ENCODE measurements at regions not wholly inside any gene's neighbourhood (a gene's known extent, or its start where the extent isn't known, plus 50 kb on each side); places are given as distances from the start of the nearest gene placed in this dataset.

DNA sequence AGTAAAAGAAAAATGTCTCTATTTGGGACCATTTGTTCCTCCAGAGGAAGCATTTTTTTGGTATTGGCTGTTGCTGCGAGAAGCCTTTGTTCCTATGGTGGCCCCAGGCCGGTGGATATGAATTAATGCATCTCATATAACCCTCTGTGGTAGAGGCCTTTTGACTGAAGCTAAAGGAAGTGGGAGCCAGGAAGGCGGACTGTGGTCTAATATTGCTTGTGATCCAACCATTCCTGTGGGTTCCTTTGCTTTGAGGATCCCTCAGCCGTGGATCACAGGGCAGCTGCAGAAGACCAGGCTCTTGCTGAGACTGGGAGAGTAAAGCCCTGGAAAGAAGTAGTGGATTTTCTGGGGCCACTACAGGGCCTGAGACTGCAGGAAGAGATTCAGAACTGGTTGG lies 68.3 kb upstream of the NAV2 start:
- POLR2A ChIA-PET: no interaction called here
- 85% methylated on average over 4 of the region's 4 CpGs for WGBS (ENCODE audit: insufficient coverage)
- Histone ChIP-seq H3K4me3 (ENCODE audit: control extremely low read depth in 1 of 5, extremely low read depth in 1 of 5, insufficient read depth in 1 of 5, low read depth in 2 of 5, low read length in 4 of 5) (no peak overlapping the region), H3K4me1 (ENCODE audit: control insufficient read depth in 2 of 2, insufficient read depth in 2 of 2, low read length in 2 of 2) (no peaks in the 10 kb centered on the region), H3K27me3 (replicated peaks in 1 of 4; ENCODE audit: control extremely low read depth in 1 of 4, control insufficient read depth in 3 of 4, insufficient read depth in 4 of 4, low read length in 3 of 4) (peaks cover 0 to 5% (median 2%) of the 10 kb centered on the region in 4 experiments), H2AFZ (ENCODE audit: insufficient read depth, low read depth, low read length, poor library complexity, severe bottlenecking) (no peak overlapping the region), H3K27ac (ENCODE audit: low read length in 2 of 2) (no peak overlapping the region), H3K9ac (ENCODE audit: low read length) (no peak overlapping the region), H3K36me3 (replicated peaks in 1 of 2; ENCODE audit: control extremely low read depth in 1 of 2, control insufficient read depth in 1 of 2, extremely low read depth in 1 of 2, insufficient read depth in 2 of 2, low read length in 1 of 2) (no peaks in the 10 kb centered on the region), H4K20me1 (ENCODE audit: control insufficient read depth, insufficient read depth, low read length, poor library complexity, severe bottlenecking) (no peaks in the 10 kb centered on the region), H3K9me3 (ENCODE audit: control extremely low read depth in 1 of 3, control insufficient read depth in 2 of 3, insufficient read depth in 1 of 3, low read length in 2 of 3) (no peaks in the 10 kb centered on the region), H3K4me2 (replicated peaks; ENCODE audit: low read depth, low read length, poor library complexity, severe bottlenecking) (no peak overlapping the region), H3K79me2 (ENCODE audit: control insufficient read depth, insufficient read depth, low read length) (no peaks in the 10 kb centered on the region)
- ATAC-seq (ENCODE audit: low read depth) (no peak), DNase-seq (no peak)
- CTCF ChIA-PET: no interaction called here
- no peak for TF ChIP-seq EZH2 (IDR thresholded peaks at IDR 0.05; ENCODE audit: borderline replicate concordance, insufficient read depth, low read depth, low read length, poor library complexity, severe bottlenecking)
- TF ChIP-seq, protein P1, sequence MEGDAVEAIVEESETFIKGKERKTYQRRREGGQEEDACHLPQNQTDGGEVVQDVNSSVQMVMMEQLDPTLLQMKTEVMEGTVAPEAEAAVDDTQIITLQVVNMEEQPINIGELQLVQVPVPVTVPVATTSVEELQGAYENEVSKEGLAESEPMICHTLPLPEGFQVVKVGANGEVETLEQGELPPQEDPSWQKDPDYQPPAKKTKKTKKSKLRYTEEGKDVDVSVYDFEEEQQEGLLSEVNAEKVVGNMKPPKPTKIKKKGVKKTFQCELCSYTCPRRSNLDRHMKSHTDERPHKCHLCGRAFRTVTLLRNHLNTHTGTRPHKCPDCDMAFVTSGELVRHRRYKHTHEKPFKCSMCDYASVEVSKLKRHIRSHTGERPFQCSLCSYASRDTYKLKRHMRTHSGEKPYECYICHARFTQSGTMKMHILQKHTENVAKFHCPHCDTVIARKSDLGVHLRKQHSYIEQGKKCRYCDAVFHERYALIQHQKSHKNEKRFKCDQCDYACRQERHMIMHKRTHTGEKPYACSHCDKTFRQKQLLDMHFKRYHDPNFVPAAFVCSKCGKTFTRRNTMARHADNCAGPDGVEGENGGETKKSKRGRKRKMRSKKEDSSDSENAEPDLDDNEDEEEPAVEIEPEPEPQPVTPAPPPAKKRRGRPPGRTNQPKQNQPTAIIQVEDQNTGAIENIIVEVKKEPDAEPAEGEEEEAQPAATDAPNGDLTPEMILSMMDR (IDR thresholded peaks at IDR 0.05): no peak
- no peaks in the 10 kb centered on the region for H3K9me3 Mint-ChIP-seq (ENCODE audit: insufficient read depth)
- no peak overlapping the region for H3K27ac Mint-ChIP-seq
- no peaks in the 10 kb centered on the region for H3K4me1 Mint-ChIP-seq
- H3K4me3 Mint-ChIP-seq: no peak overlapping the region
- H3K27me3 Mint-ChIP-seq: peaks cover 9% of the 10 kb centered on the region
- intact Hi-C loops (cut with micrococcal nuclease): no loop called here

DNA sequence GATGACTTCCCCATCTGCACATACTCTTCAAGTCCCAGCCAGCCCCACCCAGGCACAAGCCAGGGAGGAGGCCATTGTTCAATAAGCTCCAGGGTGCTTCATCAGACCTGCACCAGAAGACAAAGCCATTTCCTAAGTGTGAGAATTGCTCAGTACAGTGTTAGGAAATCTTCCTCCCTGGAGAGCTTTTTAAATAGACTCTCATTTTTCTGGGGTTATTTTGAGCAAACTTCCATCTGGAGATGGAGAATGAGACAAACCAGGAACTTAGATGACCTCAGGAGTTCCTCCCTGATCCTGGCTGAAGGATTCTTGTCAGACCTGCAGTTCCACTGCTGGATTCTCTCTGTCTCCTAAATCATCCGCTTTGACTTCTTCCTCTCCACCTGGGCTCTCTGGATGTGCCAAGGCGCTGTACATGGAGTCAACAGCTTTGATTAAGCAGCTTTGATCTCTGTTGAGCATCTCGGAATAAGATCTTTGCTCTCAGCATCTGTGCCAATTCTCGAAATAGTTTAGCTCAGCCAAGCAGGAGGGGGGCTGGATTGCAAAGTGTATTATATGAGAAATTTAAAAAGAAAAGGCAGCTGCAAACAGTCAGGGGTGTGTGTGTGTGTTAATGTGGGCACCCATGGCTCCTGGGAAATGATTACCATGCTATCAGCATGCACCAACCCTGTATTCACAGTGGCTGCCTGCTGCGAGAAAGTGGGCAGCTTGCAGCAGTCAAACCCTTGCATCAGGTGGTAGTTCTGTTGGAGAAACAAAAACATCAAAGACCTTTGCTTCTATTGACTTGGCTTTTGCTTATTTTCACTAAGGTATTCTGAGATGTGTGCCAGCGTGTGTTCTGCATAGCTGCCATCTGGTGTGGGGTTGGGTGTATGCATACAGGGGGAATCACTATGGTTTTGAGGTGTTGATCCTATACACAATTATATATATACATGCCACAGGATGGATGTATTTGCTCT lies 70.2 kb upstream of the NAV2 start:
- H3K9me3 ChIP-seq (ENCODE audit: control extremely low read depth in 1 of 3, control insufficient read depth in 2 of 3, insufficient read depth in 1 of 3, low read length in 2 of 3): no peaks in the 10 kb centered on the region
- H3K79me2 ChIP-seq (ENCODE audit: control insufficient read depth, insufficient read depth, low read length): no peaks in the 10 kb centered on the region
- H3K9me3 Mint-ChIP-seq (ENCODE audit: insufficient read depth): no peaks in the 10 kb centered on the region
- ATAC-seq (ENCODE audit: low read depth) (no peak), DNase-seq (no peak)
- no peak overlapping the region for H2AFZ ChIP-seq (ENCODE audit: insufficient read depth, low read depth, low read length, poor library complexity, severe bottlenecking)
- peaks cover 9% of the 10 kb centered on the region for H3K27me3 Mint-ChIP-seq
- H3K27ac ChIP-seq (ENCODE audit: low read length in 2 of 2): no peak overlapping the region
- H3K27me3 ChIP-seq (replicated peaks in 1 of 4; ENCODE audit: control extremely low read depth in 1 of 4, control insufficient read depth in 3 of 4, insufficient read depth in 4 of 4, low read length in 3 of 4): peaks cover 0 to 5% (median 2%) of the 10 kb centered on the region in 4 experiments
- ChIA-PET POLR2A (no interaction called here), CTCF (no interaction called here)
- 100% methylated on average over 4 of the region's 6 CpGs for WGBS (ENCODE audit: insufficient coverage)
- H3K4me2 ChIP-seq (replicated peaks; ENCODE audit: low read depth, low read length, poor library complexity, severe bottlenecking): no peak overlapping the region
- no peak overlapping the region for H3K9ac ChIP-seq (ENCODE audit: low read length)
- no peak overlapping the region for H3K27ac Mint-ChIP-seq
- H3K4me3 ChIP-seq (ENCODE audit: control extremely low read depth in 1 of 5, extremely low read depth in 1 of 5, insufficient read depth in 1 of 5, low read depth in 2 of 5, low read length in 4 of 5): no peak overlapping the region
- H3K36me3 ChIP-seq (replicated peaks in 1 of 2; ENCODE audit: control extremely low read depth in 1 of 2, control insufficient read depth in 1 of 2, extremely low read depth in 1 of 2, insufficient read depth in 2 of 2, low read length in 1 of 2): no peaks in the 10 kb centered on the region
- no peaks in the 10 kb centered on the region for H4K20me1 ChIP-seq (ENCODE audit: control insufficient read depth, insufficient read depth, low read length, poor library complexity, severe bottlenecking)
- TF ChIP-seq, protein P1 (IDR thresholded peaks at IDR 0.05): no peak
- no peak for TF ChIP-seq EZH2 (IDR thresholded peaks at IDR 0.05; ENCODE audit: borderline replicate concordance, insufficient read depth, low read depth, low read length, poor library complexity, severe bottlenecking)
- H3K4me3 Mint-ChIP-seq: no peak overlapping the region
- H3K4me1 ChIP-seq (ENCODE audit: control insufficient read depth in 2 of 2, insufficient read depth in 2 of 2, low read length in 2 of 2): no peaks in the 10 kb centered on the region
- intact Hi-C loops (cut with micrococcal nuclease): no loop called here
- H3K4me1 Mint-ChIP-seq: no peaks in the 10 kb centered on the region

All from B cell (primary cell).